Osteoblast (primary cell): ENCODE measurements at regions not wholly inside any gene's neighbourhood (a gene's known extent, or its start where the extent isn't known, plus 50 kb on each side); places are given as distances from the start of the nearest gene placed in this dataset.

Experiments used
- DNase-seq: peaks from one replicate; pipeline ENCODE4 v3.0.0; 2011; ENCODE audit warnings: low spot score, mixed read lengths; ENCODE audit not compliant: insufficient read length; ENCODE audit errors: missing footprints
- H2AFZ ChIP-seq: 2 replicates; pipeline ENCODE4 v1.6.0; 2011; ENCODE audit warnings: mild to moderate bottlenecking, low read length
- H3K27ac ChIP-seq: 2 replicates; pipeline ENCODE4 v1.5.1; 2011; ENCODE audit warnings: mild to moderate bottlenecking, low read depth, low read length, moderate library complexity
- H3K27me3 ChIP-seq: 2 replicates; pipeline ENCODE4 v1.6.0; 2012; ENCODE audit warnings: mild to moderate bottlenecking, control low read depth, inconsistent platforms, low read length, moderate library complexity; ENCODE audit not compliant: insufficient read depth
- H3K36me3 ChIP-seq: 2 replicates; pipeline ENCODE4 v1.5.1; 2011; ENCODE audit warnings: mild to moderate bottlenecking, low read length, control low read depth, moderate library complexity; ENCODE audit not compliant: insufficient read depth
- H3K4me1 ChIP-seq: 2 replicates; pipeline ENCODE4 v1.5.1; 2011; ENCODE audit warnings: mild to moderate bottlenecking, low read length, control low read depth, moderate library complexity; ENCODE audit not compliant: insufficient read depth
- H3K4me2 ChIP-seq: 2 replicates; pipeline ENCODE4 v1.6.0; 2011; ENCODE audit warnings: mild to moderate bottlenecking, low read length; ENCODE audit not compliant: insufficient read depth
- H3K4me3 ChIP-seq: fragments of 200-600 bp; sonication (generic); 3 replicates; pipeline ENCODE4 v1.5.1; 2012; ENCODE audit warnings: mild to moderate bottlenecking, low read length, inconsistent platforms; ENCODE audit not compliant: insufficient read depth
- H3K79me2 ChIP-seq: 2 replicates; pipeline ENCODE4 v1.6.0; 2012; ENCODE audit warnings: mild to moderate bottlenecking, low read length, control low read depth, inconsistent platforms; ENCODE audit not compliant: insufficient read depth
- H3K9me3 ChIP-seq: 2 replicates; pipeline ENCODE4 v1.5.1; 2011; ENCODE audit warnings: low read depth, low read length, control low read depth
- H4K20me1 ChIP-seq: 2 replicates; pipeline ENCODE4 v1.6.0; 2012; ENCODE audit warnings: mild to moderate bottlenecking, low read length, control low read depth; ENCODE audit not compliant: insufficient read depth
- CTCF ChIP-seq: IDR thresholded peaks from 2 replicates; pipeline ENCODE4 v1.5.1; 2011; ENCODE audit warnings: mild to moderate bottlenecking, low read depth, low read length, moderate library complexity; ENCODE audit errors: extremely low read depth

GRCh38 chr2:144219979-144220378 lies 299.9 kb downstream of the ZEB2 start:
- H3K9me3 ChIP-seq = no peaks in the 10 kb centered on the region
- DNase-seq = no peak
- H3K79me2 ChIP-seq = no peaks in the 10 kb centered on the region
- TF ChIP-seq CTCF = no peak
- H3K4me1 ChIP-seq = no peaks in the 10 kb centered on the region
- H3K27me3 ChIP-seq = no peaks in the 10 kb centered on the region
- H4K20me1 ChIP-seq = no peaks in the 10 kb centered on the region
- H3K4me3 ChIP-seq = no peak overlapping the region
- H3K27ac ChIP-seq = no peak overlapping the region
- H3K4me2 ChIP-seq = no peak overlapping the region
- H2AFZ ChIP-seq = no peak overlapping the region
- H3K36me3 ChIP-seq = no peaks in the 10 kb centered on the region

DNA sequence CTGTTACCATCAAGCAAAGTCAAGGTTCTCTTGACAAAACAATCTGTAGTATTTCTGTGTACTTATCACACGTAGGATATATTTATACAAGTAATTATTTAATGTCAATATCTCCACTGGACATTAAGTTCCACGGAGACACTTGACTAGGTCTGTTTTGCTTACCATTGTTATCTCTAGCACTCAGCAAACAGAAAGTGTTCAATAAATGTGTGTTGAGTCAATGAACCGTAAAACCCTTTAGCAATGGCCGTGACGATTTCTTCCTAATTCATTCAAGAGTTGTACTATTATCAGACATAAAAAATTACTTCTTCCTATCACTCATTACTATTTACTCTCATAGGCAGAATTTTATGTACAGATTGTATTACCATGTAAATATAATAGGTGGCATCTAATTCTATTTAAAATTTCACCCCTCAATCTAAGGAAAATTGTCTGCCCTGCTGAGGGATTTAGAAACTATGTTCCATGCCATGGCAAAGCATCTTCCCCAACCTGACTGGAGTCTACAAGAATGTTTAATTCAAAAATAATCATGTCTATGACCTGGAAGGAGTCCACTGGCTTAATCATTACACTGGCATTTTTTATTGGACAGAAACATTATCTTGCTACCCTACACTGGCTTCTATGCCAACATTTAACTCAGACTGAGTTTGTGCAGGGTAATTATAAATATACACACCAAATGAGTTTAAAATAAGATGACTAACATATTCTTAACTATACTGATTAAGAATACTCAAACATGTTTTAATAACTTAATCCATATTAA lies 301.9 kb downstream of the ZEB2 start:
- Histone ChIP-seq H3K4me1 (no peaks in the 10 kb centered on the region), H3K27ac (no peak overlapping the region), H3K27me3 (no peaks in the 10 kb centered on the region), H4K20me1 (no peaks in the 10 kb centered on the region), H3K9me3 (no peaks in the 10 kb centered on the region), H3K4me3 (no peak overlapping the region), H3K79me2 (no peaks in the 10 kb centered on the region), H2AFZ (no peak overlapping the region), H3K4me2 (no peak overlapping the region), H3K36me3 (no peaks in the 10 kb centered on the region)
- no peak for TF ChIP-seq CTCF
- no peak for DNase-seq

DNA sequence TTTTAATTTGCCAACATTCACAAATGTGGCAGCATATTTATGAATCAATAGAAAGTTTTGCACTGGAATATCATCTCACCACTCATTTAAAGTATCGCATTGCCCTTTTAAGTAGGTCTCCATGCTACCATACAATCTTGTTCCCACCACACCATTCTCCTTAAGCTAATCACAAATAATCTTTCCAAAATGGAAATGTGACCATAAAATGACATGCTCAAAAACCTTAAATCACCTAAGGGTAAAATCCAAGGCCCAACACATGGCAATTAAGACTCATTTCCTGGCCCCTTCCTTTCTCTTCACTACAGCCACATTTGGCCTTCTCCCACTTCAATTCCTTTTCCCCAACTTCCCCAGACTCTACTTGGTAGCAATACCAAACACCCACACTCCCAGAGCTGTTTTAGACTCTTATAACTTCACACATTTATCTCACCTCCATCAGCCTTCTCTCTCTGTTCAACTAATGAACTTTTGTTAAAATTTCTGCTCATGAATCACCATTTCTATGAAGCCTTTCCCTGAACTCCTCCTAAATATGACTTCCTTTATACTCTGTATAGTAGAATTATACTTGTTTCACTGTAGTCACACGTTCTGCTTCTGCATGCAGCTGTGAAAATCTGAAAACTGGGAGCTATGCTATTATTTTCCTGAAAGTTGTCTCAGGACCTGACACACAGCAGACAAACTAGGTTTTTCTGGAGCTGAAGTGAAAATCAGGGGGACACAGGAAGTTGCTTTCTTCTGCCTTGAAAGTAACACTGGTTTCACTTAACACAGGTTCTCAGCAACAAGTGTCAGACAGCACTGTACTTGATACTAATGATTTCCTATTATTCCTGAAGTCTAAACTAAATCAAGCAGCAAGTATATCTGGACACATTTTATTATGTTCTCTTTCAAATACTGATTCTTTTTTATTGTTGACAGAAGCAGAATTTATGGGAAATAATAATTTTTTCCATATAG lies 303.9 kb downstream of the ZEB2 start:
- Histone ChIP-seq H3K36me3 (no peaks in the 10 kb centered on the region), H4K20me1 (no peaks in the 10 kb centered on the region), H3K27ac (no peak overlapping the region), H3K79me2 (no peaks in the 10 kb centered on the region), H3K4me2 (no peak overlapping the region), H3K4me3 (no peak overlapping the region), H2AFZ (peak overlapping the region; percentile 27), H3K9me3 (no peaks in the 10 kb centered on the region), H3K4me1 (no peaks in the 10 kb centered on the region), H3K27me3 (no peaks in the 10 kb centered on the region)
- TF ChIP-seq CTCF = no peak
- no peak for DNase-seq

GRCh38 chr2:144215207-144215606 lies 304.7 kb downstream of the ZEB2 start:
- Histone ChIP-seq H3K4me3 (no peak overlapping the region), H3K4me2 (no peak overlapping the region), H3K9me3 (no peaks in the 10 kb centered on the region), H3K27me3 (no peaks in the 10 kb centered on the region), H3K4me1 (no peaks in the 10 kb centered on the region), H3K36me3 (no peaks in the 10 kb centered on the region), H2AFZ (no peak overlapping the region), H4K20me1 (no peaks in the 10 kb centered on the region), H3K27ac (no peak overlapping the region), H3K79me2 (no peaks in the 10 kb centered on the region)
- TF ChIP-seq CTCF = no peak
- DNase-seq = no peak
